ENCODE measurements at regions not wholly inside any gene's neighbourhood (a gene's known extent, or its start where the extent isn't known, plus 50 kb on each side); places are given as distances from the start of the nearest gene placed in this dataset.

DNA sequence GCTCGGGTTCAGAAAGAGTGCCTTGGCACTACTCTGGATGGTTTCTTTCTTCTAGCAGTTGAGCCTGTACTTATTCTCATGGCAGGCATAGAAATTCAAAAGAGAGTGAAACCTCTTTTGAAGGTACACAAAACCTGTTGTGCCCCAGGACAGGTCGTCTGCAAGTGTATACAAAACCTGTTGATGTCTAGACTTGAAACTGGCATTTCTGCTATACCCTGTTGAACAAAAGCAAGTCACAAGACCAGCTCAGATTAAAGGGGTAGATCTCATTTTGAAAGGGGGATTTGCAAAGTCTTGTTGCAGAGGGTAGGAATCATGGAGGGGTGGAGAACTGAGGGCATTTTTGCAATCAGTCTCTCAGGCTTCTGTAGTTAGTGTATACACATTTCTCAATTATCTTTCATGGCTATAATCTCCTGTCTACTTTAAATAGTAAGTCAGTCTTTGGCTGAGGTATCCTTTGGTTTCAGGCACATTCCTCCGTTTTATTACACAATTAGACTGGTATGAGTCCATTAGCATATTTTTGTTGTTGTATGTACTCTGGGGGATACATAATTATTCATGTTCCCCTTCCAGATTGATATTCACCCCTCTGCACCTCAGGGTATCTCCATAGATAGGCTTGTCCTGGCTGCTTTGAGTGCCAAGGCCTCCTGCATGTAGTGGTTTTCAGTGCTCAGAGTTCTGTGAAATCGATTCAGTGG is 251.4 kb downstream of the DTHD1 start:
- H3K27me3 ChIP-seq, result no peaks in the 10 kb centered on the region
- WGBS, 2 donors, result 68% methylated on average over 4 of the region's 4 CpGs
- H3K27ac ChIP-seq, result no peak overlapping the region
- no peak for DNase-seq (ENCODE audit: low spot score in 2 of 2)
- TF ChIP-seq EP300 (IDR thresholded peaks at IDR 0.05), result no peak
- no peak for TF ChIP-seq POLR2A (IDR thresholded peaks at IDR 0.05)
- TF ChIP-seq, protein P1, sequence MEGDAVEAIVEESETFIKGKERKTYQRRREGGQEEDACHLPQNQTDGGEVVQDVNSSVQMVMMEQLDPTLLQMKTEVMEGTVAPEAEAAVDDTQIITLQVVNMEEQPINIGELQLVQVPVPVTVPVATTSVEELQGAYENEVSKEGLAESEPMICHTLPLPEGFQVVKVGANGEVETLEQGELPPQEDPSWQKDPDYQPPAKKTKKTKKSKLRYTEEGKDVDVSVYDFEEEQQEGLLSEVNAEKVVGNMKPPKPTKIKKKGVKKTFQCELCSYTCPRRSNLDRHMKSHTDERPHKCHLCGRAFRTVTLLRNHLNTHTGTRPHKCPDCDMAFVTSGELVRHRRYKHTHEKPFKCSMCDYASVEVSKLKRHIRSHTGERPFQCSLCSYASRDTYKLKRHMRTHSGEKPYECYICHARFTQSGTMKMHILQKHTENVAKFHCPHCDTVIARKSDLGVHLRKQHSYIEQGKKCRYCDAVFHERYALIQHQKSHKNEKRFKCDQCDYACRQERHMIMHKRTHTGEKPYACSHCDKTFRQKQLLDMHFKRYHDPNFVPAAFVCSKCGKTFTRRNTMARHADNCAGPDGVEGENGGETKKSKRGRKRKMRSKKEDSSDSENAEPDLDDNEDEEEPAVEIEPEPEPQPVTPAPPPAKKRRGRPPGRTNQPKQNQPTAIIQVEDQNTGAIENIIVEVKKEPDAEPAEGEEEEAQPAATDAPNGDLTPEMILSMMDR (IDR thresholded peaks at IDR 0.05), result no peak
- H3K9me3 ChIP-seq, result peaks cover 0 to 18% (median 4%) of the 10 kb centered on the region in 4 donors
- H3K4me3 ChIP-seq, result no peak overlapping the region
- no peaks in the 10 kb centered on the region for H3K4me1 ChIP-seq
- no peaks in the 10 kb centered on the region for H3K36me3 ChIP-seq

DNA sequence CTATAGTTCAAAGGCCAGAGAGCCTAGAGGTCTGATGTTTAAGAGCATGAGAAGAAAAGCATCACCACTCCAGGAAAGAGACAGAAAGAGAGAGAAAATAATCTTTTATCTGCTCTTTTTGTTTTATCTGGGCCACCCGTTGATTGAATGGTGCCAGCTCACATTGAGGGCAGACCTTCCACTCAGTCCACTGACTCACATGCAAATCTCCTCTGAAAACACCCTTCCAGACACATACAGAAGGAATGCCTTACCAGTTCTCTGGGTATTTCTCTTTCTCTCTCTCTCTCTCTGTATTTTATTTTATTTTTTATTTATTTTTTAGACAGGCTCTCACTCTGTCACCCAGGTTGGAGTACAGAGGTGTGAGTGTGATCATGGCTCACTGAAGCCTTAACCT is 252.5 kb downstream of the DTHD1 start:
- WGBS, 2 donors, result 88 to 89% methylated on average over 1 of the region's 1 CpG
- TF ChIP-seq EP300 (IDR thresholded peaks at IDR 0.05) (no peak), POLR2A (IDR thresholded peaks at IDR 0.05) (no peak)
- TF ChIP-seq, protein P1 (IDR thresholded peaks at IDR 0.05), result no peak
- Histone ChIP-seq H3K27ac (no peak overlapping the region), H3K9me3 (peaks cover 0 to 7% (median under 1%) of the 10 kb centered on the region in 4 donors), H3K4me3 (no peak overlapping the region), H3K27me3 (no peaks in the 10 kb centered on the region), H3K36me3 (no peaks in the 10 kb centered on the region), H3K4me1 (no peaks in the 10 kb centered on the region)
- DNase-seq (ENCODE audit: low spot score in 2 of 2), result no peak

- 86 to 93% methylated on average over 1 of the region's 1 CpG for WGBS, 2 donors
- Histone ChIP-seq H3K27ac (no peak overlapping the region), H3K36me3 (no peaks in the 10 kb centered on the region), H3K4me1 (no peaks in the 10 kb centered on the region), H3K9me3 (no peaks in the 10 kb centered on the region), H3K4me3 (no peak overlapping the region), H3K27me3 (no peaks in the 10 kb centered on the region)
- no peak for DNase-seq (ENCODE audit: low spot score in 2 of 2)
- TF ChIP-seq POLR2A (IDR thresholded peaks at IDR 0.05) (no peak), EP300 (IDR thresholded peaks at IDR 0.05) (no peak)
- TF ChIP-seq, protein P1 (IDR thresholded peaks at IDR 0.05), result no peak
Measured at GRCh38 chr4:36547383-36547782, 266.0 kb downstream of the DTHD1 start.

DNA sequence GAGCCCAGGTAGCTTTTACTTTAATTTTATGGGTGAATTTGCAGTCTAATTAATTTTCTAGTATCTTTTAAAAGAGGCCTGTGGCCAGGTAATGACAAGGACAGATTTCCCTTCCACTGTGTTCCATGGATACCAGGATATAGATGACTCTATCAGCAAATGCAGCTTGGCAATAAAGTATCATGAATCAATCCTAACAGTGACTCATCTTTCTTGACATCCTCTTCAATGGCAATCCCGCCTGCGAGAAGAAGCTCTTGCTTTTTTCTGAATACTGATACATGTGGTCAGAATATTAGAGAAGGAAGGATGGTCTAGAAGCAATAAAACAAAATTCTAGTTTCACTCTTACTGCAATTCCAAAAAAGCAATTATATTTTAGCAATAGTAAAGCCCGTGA is 267.8 kb downstream of the DTHD1 start:
- no peaks in the 10 kb centered on the region for H3K36me3 ChIP-seq
- no peaks in the 10 kb centered on the region for H3K4me1 ChIP-seq
- no peaks in the 10 kb centered on the region for H3K27me3 ChIP-seq
- no peak for DNase-seq (ENCODE audit: low spot score in 2 of 2)
- no peaks in the 10 kb centered on the region for H3K9me3 ChIP-seq
- no peak overlapping the region for H3K4me3 ChIP-seq
- 91 to 94% methylated on average over 3 of the region's 3 CpGs for WGBS, 2 donors
- no peak for TF ChIP-seq POLR2A (IDR thresholded peaks at IDR 0.05)
- TF ChIP-seq, protein P1 (IDR thresholded peaks at IDR 0.05), result no peak
- no peak overlapping the region for H3K27ac ChIP-seq

DNA sequence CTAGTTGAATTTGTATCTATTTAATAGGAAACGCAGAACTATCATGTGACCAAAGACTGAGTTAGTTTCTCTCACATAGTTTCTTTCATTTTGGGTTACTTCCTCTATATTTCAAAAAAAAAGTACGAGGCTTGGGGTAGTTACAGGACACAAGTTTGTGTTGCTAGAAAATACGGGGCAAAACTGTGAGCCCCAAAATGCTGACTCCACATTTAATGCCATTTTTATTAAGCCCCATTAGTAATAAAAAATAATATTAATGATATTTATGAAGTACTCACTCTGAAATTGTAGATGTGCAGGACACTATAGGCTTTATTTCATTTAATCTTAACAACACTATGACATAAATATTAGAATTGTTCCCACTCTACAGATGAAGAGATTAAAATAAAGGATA is 268.6 kb downstream of the DTHD1 start:
- TF ChIP-seq EP300 (IDR thresholded peaks at IDR 0.05), result no peak
- TF ChIP-seq, protein P1 (IDR thresholded peaks at IDR 0.05), result no peak
- TF ChIP-seq POLR2A (IDR thresholded peaks at IDR 0.05), result no peak
- H3K4me1 ChIP-seq, result no peaks in the 10 kb centered on the region
- 86 to 89% methylated on average over 3 of the region's 3 CpGs for WGBS, 2 donors
- no peak overlapping the region for H3K4me3 ChIP-seq
- H3K27ac ChIP-seq, result no peak overlapping the region
- no peaks in the 10 kb centered on the region for H3K27me3 ChIP-seq
- no peaks in the 10 kb centered on the region for H3K36me3 ChIP-seq
- H3K9me3 ChIP-seq, result no peaks in the 10 kb centered on the region
- no peak for DNase-seq (ENCODE audit: low spot score in 2 of 2)
